HepG2 (cell line): ENCODE measurements at regions not wholly inside any gene's neighbourhood (a gene's known extent, or its start where the extent isn't known, plus 50 kb on each side); places are given as distances from the start of the nearest gene placed in this dataset.

ENCODE experiments used
- ATAC-seq: fragments of 200-7000 bp; cut with Tn5 transposase; 3 replicates; pipeline ENCODE4 v1.9.1; 2020; ENCODE audit warnings: mild to moderate bottlenecking, moderate library complexity
- BruUV-seq: library from RNA; stranded (reverse); fragments of 400-500 nt; replicated peaks from 2 replicates; lab custom pipeline; 2021; lab: Mats Ljungman, UMichigan
- CTCF ChIA-PET: fragments of 300-600 bp; formaldehyde crosslinking; extraction: SDS; loops from one replicate; lab custom pipeline; 2021; ENCODE audit warnings: low total read pairs, inconsistent platforms, low intra/inter-chr PET ratio; lab: Yijun Ruan, JAX
- POLR2A ChIA-PET: fragments of 350-600 bp; sonication (Branson Sonifier 250); formaldehyde crosslinking; loops from one replicate; lab custom pipeline; 2020; ENCODE audit warnings: antibody characterized with exemption, inconsistent platforms; lab: Yijun Ruan, JAX
- DNase-seq: peaks from one replicate; pipeline ENCODE4 v3.0.0-alpha.2; 2015; ENCODE audit warnings: low spot score
- FAIRE-seq: peaks from 3 replicates; lab custom pipeline; 2011; peaks lifted over from hg19 to GRCh38; lab: Jason Lieb, UNC
- H2AFZ ChIP-seq: one replicate; pipeline ENCODE4 v1.6.1; 2011; ENCODE audit warnings: low read length, inconsistent platforms
- H3K27ac ChIP-seq: fragments of 300-600 bp; 3 replicates; pipeline ENCODE4 v1.8.0; 2011; ENCODE audit warnings: mixed run types, mild to moderate bottlenecking, mixed read lengths, low read length, inconsistent platforms; ENCODE audit not compliant: insufficient read depth; ENCODE audit errors: extremely low read length
- H3K27me3 ChIP-seq, 2 experiments: fragments of 200-600 bp in 1 of 2; 2 replicates in 1 of 2; 3 replicates in 1 of 2; pipeline versions ENCODE4 v1.6.0 to v1.8.0; 2011; ENCODE audit warnings: low read length in 2 of 2, mild to moderate bottlenecking in 2 of 2, moderate library complexity in 2 of 2, inconsistent platforms in 1 of 2; ENCODE audit not compliant: insufficient read depth in 2 of 2, control insufficient read depth in 1 of 2
- H3K36me3 ChIP-seq, 2 experiments: fragments of 200-600 bp in 1 of 2; replicated peaks in 1 of 2; 2 replicates in 1 of 2; 3 replicates in 1 of 2; pipeline versions ENCODE4 v1.5.1 to v1.8.0; 2011; ENCODE audit warnings: low read length in 2 of 2, inconsistent platforms in 1 of 2; ENCODE audit not compliant: insufficient read depth in 2 of 2, control insufficient read depth in 1 of 2
- H3K4me1 ChIP-seq: 2 replicates; pipeline ENCODE4 v1.5.1; 2012; ENCODE audit warnings: low read length, inconsistent platforms; ENCODE audit not compliant: insufficient read depth
- H3K4me2 ChIP-seq: 2 replicates; pipeline ENCODE4 v1.6.0; 2011; ENCODE audit warnings: low read depth, low read length, inconsistent platforms
- H3K4me3 ChIP-seq, 3 experiments: fragments of 200-600 bp in 1 of 3; sonication (generic), shearing (Covaris generic) in 1 of 3; replicated peaks in 1 of 3; 2 replicates each; pipeline ENCODE4 v1.5.1; 2011 to 2016; ENCODE audit warnings: low read length in 3 of 3, inconsistent platforms in 2 of 3, low read depth in 2 of 3, mild to moderate bottlenecking in 2 of 3, control low read depth in 1 of 3, mixed read lengths in 1 of 3; ENCODE audit not compliant: insufficient read depth in 1 of 3
- H3K79me2 ChIP-seq: one replicate; pipeline ENCODE4 v1.6.1; 2011; ENCODE audit warnings: low read length, inconsistent platforms; ENCODE audit not compliant: insufficient read depth
- H3K9ac ChIP-seq: 2 replicates; pipeline ENCODE4 v1.6.0; 2011; ENCODE audit warnings: mild to moderate bottlenecking, low read depth, low read length, inconsistent platforms; ENCODE audit not compliant: insufficient read depth
- H3K9me3 ChIP-seq: 2 replicates; pipeline ENCODE4 v1.5.1; 2012; ENCODE audit warnings: mild to moderate bottlenecking, low read length
- H4K20me1 ChIP-seq: 2 replicates; pipeline ENCODE4 v1.6.0; 2011; ENCODE audit warnings: inconsistent platforms, mild to moderate bottlenecking, low read length, moderate library complexity; ENCODE audit not compliant: insufficient read depth
- CBX1 ChIP-seq: IDR thresholded peaks from one replicate; pipeline ENCODE4 v1.6.1; 2016; ENCODE audit warnings: antibody characterized with exemption, low read depth
- ERF ChIP-seq: IDR thresholded peaks from 2 replicates; pipeline ENCODE4 v1.6.1; 2018; ENCODE audit warnings: missing biosample characterization, missing genetic modification reagents
- GTF3A ChIP-seq: sonication (generic); formaldehyde crosslinking; conservative IDR thresholded peaks from 2 replicates; pipeline ENCODE4 v1.4.0; 2020; ENCODE audit warnings: mild to moderate bottlenecking, missing genetic modification reagents
- NR2F6 ChIP-seq, 2 experiments: IDR thresholded peaks; 2 replicates each; pipeline ENCODE4 v1.6.1; 2016; ENCODE audit warnings: antibody characterized with exemption in 1 of 2, mild to moderate bottlenecking in 1 of 2
- RELA ChIP-seq: sonication (generic); formaldehyde crosslinking; IDR thresholded peaks from 2 replicates; pipeline ENCODE4 v1.4.0; 2020; ENCODE audit warnings: missing genetic modification reagents
- SAP130 ChIP-seq: IDR thresholded peaks from 2 replicates; pipeline ENCODE4 v1.6.1; 2016; ENCODE audit warnings: low read depth
- SMAD1 ChIP-seq: sonication (generic); formaldehyde crosslinking; IDR thresholded peaks from 2 replicates; pipeline ENCODE4 v1.4.0; 2020; ENCODE audit warnings: missing genetic modification reagents, low read depth, mild to moderate bottlenecking, borderline replicate concordance
- ZBTB1 ChIP-seq: sonication (generic); formaldehyde crosslinking; IDR thresholded peaks from 2 replicates; pipeline ENCODE4 v1.4.0; 2020; ENCODE audit warnings: missing genetic modification reagents, borderline replicate concordance
- ZKSCAN5 ChIP-seq: sonication (generic); formaldehyde crosslinking; IDR thresholded peaks from 2 replicates; pipeline ENCODE4 v1.5.1; 2020; ENCODE audit warnings: mild to moderate bottlenecking, missing genetic modification reagents
- ZNF644 ChIP-seq: IDR thresholded peaks from 2 replicates; pipeline ENCODE4 v1.6.1; 2016; ENCODE audit warnings: low read depth
- ZNF724P ChIP-seq: sonication (generic); formaldehyde crosslinking; IDR thresholded peaks from 2 replicates; pipeline ENCODE4 v1.8.0; 2022; ENCODE audit warnings: missing genetic modification reagents, borderline replicate concordance
- ZSCAN12 ChIP-seq: sonication (generic); formaldehyde crosslinking; IDR thresholded peaks from 2 replicates; pipeline ENCODE4 v1.9.0; 2021; ENCODE audit warnings: mild to moderate bottlenecking, missing genetic modification reagents
- ZSCAN22 ChIP-seq: sonication (generic); formaldehyde crosslinking; IDR thresholded peaks from 2 replicates; pipeline ENCODE4 v1.4.0; 2020; ENCODE audit warnings: mild to moderate bottlenecking, missing genetic modification reagents
- WGBS: methylation state at CpG from one replicate; pipeline ENCODE4 v1.1.6; 2017; ENCODE audit warnings: low lambda C conversion rate; 5-methylcytosine and 5-hydroxymethylcytosine counted together
- in situ Hi-C: cut with HindIII; loops from 2 replicates; pipeline ENCODE4 v1.10.0; 2017; ENCODE audit warnings: low pct_unique_long_range_greater_than_20kb; ENCODE audit not compliant: extremely low pct_ligation_motif_present
- intact Hi-C: fragments of 100-400 bp; cut with micrococcal nuclease; formaldehyde crosslinking; loops from one replicate; pipeline ENCODE4 v1.10.0; 2022; ENCODE audit not compliant: unreplicated experiment
- TF ChIP-seq, protein P1 (sequence below): sonication (generic); formaldehyde crosslinking; IDR thresholded peaks from 2 replicates; pipeline ENCODE4 v1.8.1; 2023; ENCODE audit warnings: missing genetic modification reagents, mild to moderate bottlenecking, borderline replicate concordance
- TF ChIP-seq, protein P2 (sequence below): sonication (generic); formaldehyde crosslinking; IDR thresholded peaks from 2 replicates; pipeline ENCODE4 v1.5.0; 2020; ENCODE audit warnings: missing genetic modification reagents

DNA sequence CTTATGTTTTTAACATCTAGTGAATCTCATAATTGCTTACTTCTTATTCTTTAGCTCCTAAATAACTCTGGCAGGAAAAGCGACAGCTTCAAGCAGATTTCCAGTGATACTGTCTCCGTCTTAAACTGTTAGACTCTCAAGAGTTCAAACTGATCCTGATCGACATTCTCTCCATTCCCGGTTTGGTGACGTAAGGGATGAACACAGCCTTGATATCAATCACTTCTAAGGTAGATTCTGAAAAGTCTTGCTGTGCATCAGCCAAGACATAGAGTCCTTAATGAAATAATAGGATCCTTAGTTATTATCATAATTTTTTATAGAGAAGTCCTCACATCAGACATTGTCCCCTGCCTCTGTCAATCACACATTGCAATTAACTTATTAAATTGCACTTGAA is 534.6 kb downstream of the TFEC start:
- no peaks in the 10 kb centered on the region for H3K9me3 ChIP-seq
- no peak overlapping the region for H3K4me2 ChIP-seq
- no peaks in the 10 kb centered on the region for H3K36me3 ChIP-seq
- POLR2A ChIA-PET, result no interaction called here
- H3K4me1 ChIP-seq, result no peaks in the 10 kb centered on the region
- H3K27me3 ChIP-seq, result no peaks in the 10 kb centered on the region
- no peak overlapping the region for H2AFZ ChIP-seq
- FAIRE-seq (no peak), DNase-seq (no peak), ATAC-seq (no peak)
- CTCF ChIA-PET, result no interaction called here
- H3K79me2 ChIP-seq, result no peaks in the 10 kb centered on the region
- in situ Hi-C loops (no loop called here), intact Hi-C loops (no loop called here)
- H4K20me1 ChIP-seq, result no peaks in the 10 kb centered on the region
- TF ChIP-seq ZNF724P (CRISPR knock-in tag) (no peak), ZBTB1 (CRISPR knock-in tag) (no peak), SAP130 (CRISPR knock-in tag) (no peak), ZSCAN12 (no peak), RELA (CRISPR knock-in tag) (no peak), SMAD1 (no peak), CBX1 (no peak), NR2F6 (IDR thresholded peaks at IDR 0.05) (no peak), NR2F6 (CRISPR knock-in tag; IDR thresholded peaks at IDR 0.05) (no peak), GTF3A (no peak), ZNF644 (no peak), ZKSCAN5 (CRISPR knock-in tag) (no peak), ZSCAN22 (CRISPR knock-in tag) (no peak), ERF (CRISPR knock-in tag) (no peak)
- TF ChIP-seq, protein P1, sequence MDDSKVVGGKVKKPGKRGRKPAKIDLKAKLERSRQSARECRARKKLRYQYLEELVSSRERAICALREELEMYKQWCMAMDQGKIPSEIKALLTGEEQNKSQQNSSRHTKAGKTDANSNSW, result no peak
- TF ChIP-seq, protein P2, sequence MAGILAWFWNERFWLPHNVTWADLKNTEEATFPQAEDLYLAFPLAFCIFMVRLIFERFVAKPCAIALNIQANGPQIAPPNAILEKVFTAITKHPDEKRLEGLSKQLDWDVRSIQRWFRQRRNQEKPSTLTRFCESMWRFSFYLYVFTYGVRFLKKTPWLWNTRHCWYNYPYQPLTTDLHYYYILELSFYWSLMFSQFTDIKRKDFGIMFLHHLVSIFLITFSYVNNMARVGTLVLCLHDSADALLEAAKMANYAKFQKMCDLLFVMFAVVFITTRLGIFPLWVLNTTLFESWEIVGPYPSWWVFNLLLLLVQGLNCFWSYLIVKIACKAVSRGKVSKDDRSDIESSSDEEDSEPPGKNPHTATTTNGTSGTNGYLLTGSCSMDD (CRISPR knock-in tag), result no peak
- H3K4me3 ChIP-seq, result no peak overlapping the region
- 0% methylated on average over 5 of the region's 5 CpGs for WGBS
- BruUV-seq, result no TSS peak
- H3K27ac ChIP-seq, result no peak overlapping the region
- no peak overlapping the region for H3K9ac ChIP-seq
